Endothelial cell (in vitro differentiated cells): ENCODE measurements at regions not wholly inside any gene's neighbourhood (a gene's known extent, or its start where the extent isn't known, plus 50 kb on each side); places are given as distances from the start of the nearest gene placed in this dataset.

Source experiments
- DNase-seq: peaks from one replicate; pipeline ENCODE4 v3.0.0; 2021; ENCODE audit warnings: low spot score
- H3K27ac Mint-ChIP-seq: one replicate; pipeline ENCODE4 v1.8.0; 2021; ENCODE audit warnings: mixed read lengths, inconsistent platforms; ENCODE audit not compliant: unreplicated experiment
- H3K27me3 Mint-ChIP-seq: one replicate; pipeline ENCODE4 v1.8.0; 2021; ENCODE audit warnings: mild to moderate bottlenecking, moderate library complexity, mixed read lengths, inconsistent platforms; ENCODE audit not compliant: unreplicated experiment
- H3K36me3 Mint-ChIP-seq: one replicate; pipeline ENCODE4 v1.8.0; 2021; ENCODE audit warnings: mild to moderate bottlenecking, low read depth, mixed read lengths, inconsistent platforms; ENCODE audit not compliant: unreplicated experiment
- H3K4me1 Mint-ChIP-seq: one replicate; pipeline ENCODE4 v1.8.0; 2021; ENCODE audit warnings: mild to moderate bottlenecking, mixed read lengths, inconsistent platforms; ENCODE audit not compliant: unreplicated experiment
- H3K4me3 Mint-ChIP-seq: one replicate; pipeline ENCODE4 v1.8.0; 2021; ENCODE audit warnings: mild to moderate bottlenecking, mixed read lengths, inconsistent platforms; ENCODE audit not compliant: unreplicated experiment
- H3K9me3 Mint-ChIP-seq: one replicate; pipeline ENCODE4 v1.8.0; 2021; ENCODE audit warnings: mixed read lengths, inconsistent platforms; ENCODE audit not compliant: unreplicated experiment
- TF ChIP-seq, protein P1 (sequence below): fragments of 200-600 bp; sonication (generic); IDR thresholded peaks from one replicate; pipeline ENCODE4 v1.5.0; 2021; ENCODE audit warnings: antibody characterized with exemption; ENCODE audit not compliant: unreplicated experiment

DNA sequence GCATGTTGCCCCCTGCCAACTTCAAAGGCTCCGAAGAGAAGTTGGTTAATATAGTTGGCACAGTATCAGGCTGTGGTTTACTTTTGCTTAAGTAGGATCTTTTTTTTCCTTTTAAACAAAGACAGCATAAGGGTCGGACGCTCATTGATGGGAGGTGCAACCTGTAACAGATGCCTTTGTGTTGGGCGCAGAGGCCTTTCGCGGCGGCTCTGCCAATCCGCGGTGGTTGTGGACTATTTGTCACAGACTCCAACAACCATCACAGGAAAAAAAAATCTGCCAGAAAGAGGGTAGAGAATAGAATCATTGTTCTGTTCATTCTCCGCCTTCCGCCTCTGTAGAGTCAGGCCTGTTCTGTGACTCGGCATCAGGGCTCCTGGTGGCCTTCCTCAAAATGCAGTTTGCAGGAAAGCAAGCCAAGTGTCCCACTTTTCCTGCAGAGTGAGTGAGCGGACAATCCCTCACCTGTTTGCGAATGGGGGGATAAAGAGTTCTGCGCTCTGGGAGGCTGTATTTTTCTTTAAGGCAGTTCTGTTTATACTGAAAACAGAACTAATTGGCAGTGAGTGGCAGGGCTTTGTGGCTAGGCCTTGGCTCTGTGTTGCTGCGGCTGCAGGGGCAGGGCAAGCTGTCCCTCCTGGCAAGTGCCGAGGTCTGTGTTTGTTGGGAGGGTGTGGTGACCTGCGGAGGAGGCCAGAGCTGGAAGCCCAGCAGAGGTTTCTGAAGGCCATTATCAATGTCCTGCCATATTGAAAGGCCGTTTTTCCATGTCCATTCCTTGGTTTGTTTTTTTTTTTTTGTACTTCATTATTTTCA, 83.0 kb upstream of the PIWIL1 start:
- H3K9me3 Mint-ChIP-seq, result peaks cover 38% of the 10 kb centered on the region
- DNase-seq, result no peak
- TF ChIP-seq, protein P1, sequence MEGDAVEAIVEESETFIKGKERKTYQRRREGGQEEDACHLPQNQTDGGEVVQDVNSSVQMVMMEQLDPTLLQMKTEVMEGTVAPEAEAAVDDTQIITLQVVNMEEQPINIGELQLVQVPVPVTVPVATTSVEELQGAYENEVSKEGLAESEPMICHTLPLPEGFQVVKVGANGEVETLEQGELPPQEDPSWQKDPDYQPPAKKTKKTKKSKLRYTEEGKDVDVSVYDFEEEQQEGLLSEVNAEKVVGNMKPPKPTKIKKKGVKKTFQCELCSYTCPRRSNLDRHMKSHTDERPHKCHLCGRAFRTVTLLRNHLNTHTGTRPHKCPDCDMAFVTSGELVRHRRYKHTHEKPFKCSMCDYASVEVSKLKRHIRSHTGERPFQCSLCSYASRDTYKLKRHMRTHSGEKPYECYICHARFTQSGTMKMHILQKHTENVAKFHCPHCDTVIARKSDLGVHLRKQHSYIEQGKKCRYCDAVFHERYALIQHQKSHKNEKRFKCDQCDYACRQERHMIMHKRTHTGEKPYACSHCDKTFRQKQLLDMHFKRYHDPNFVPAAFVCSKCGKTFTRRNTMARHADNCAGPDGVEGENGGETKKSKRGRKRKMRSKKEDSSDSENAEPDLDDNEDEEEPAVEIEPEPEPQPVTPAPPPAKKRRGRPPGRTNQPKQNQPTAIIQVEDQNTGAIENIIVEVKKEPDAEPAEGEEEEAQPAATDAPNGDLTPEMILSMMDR, result no peak
- H3K27ac Mint-ChIP-seq, result no peak overlapping the region
- no peaks in the 10 kb centered on the region for H3K4me1 Mint-ChIP-seq
- peaks cover 10% of the 10 kb centered on the region for H3K36me3 Mint-ChIP-seq
- no peak overlapping the region for H3K4me3 Mint-ChIP-seq
- H3K27me3 Mint-ChIP-seq, result peaks cover 6% of the 10 kb centered on the region

DNA sequence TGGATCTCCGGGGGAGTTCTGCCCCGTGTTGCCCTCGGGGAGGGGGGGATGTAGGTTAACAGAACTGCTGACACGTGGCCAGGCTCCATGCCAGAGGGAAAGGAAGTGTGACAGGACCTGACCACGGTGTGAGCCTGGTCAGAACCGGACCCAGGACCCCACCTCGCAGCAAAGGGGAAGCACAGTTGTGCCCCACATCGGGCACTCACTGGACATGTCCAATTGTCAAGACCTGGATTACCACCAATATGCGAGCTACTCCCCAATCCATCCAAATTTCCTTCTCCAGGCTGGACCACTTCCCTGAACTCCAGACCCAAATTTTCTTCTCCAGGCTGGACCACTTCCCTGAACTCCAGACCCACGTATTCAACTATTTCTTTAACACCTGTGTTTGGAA, 78.8 kb upstream of the PIWIL1 start:
- H3K36me3 Mint-ChIP-seq, result peaks cover 6% of the 10 kb centered on the region
- TF ChIP-seq, protein P1, result no peak
- no peaks in the 10 kb centered on the region for H3K4me1 Mint-ChIP-seq
- no peak for DNase-seq
- H3K4me3 Mint-ChIP-seq, result no peak overlapping the region
- H3K9me3 Mint-ChIP-seq, result peaks cover 27% of the 10 kb centered on the region
- peaks cover 4% of the 10 kb centered on the region for H3K27me3 Mint-ChIP-seq
- H3K27ac Mint-ChIP-seq, result no peak overlapping the region

DNA sequence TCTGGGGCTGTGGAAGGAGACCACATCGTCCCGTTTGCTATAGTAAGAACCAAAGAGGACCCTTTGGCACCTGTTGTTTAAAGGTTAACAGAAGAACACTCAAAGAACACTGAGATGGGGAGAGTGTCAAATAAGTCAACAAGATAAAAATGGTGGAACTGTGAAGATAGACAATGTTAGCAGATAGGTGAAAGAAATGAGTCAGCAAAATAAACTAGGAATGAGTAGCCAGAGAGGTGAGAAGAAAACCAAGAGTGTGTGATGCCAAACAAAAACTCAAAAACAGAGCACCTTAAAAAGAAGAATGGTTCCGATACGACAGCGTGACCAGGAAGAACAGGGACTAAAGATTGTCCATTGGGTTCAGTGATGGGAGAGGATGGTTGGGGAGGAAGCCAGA, 74.7 kb upstream of the PIWIL1 start:
- no peak for DNase-seq
- peaks cover 4% of the 10 kb centered on the region for H3K27me3 Mint-ChIP-seq
- TF ChIP-seq, protein P1, result no peak
- H3K4me1 Mint-ChIP-seq, result no peaks in the 10 kb centered on the region
- peaks cover 6% of the 10 kb centered on the region for H3K36me3 Mint-ChIP-seq
- peaks cover 31% of the 10 kb centered on the region for H3K9me3 Mint-ChIP-seq
- H3K27ac Mint-ChIP-seq, result no peak overlapping the region
- no peak overlapping the region for H3K4me3 Mint-ChIP-seq

DNA sequence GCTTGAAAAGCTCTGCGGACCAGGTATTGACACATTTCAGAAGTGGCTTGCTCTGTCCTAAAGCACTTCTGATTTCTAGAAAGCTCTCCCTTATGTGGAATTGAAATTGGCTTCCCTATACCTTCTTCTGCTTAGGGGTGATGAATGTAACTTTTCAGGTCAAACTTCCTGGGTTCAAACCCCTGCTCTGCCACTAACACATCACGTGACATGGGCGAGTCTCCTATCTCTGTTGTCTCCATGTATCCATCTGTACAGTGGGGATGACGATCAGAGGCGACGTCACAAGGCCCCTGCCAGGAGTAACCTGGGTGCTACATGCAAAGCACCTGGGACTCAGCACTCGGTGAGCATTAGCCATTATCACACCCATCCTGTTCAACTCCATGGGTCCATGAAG, 73.7 kb upstream of the PIWIL1 start:
- Mint-ChIP-seq H3K9me3 (peaks cover 25% of the 10 kb centered on the region), H3K36me3 (peaks cover 3% of the 10 kb centered on the region), H3K27me3 (peaks cover 2% of the 10 kb centered on the region), H3K4me3 (no peak overlapping the region), H3K27ac (no peak overlapping the region), H3K4me1 (no peaks in the 10 kb centered on the region)
- no peak for DNase-seq
- TF ChIP-seq, protein P1, result no peak

DNA sequence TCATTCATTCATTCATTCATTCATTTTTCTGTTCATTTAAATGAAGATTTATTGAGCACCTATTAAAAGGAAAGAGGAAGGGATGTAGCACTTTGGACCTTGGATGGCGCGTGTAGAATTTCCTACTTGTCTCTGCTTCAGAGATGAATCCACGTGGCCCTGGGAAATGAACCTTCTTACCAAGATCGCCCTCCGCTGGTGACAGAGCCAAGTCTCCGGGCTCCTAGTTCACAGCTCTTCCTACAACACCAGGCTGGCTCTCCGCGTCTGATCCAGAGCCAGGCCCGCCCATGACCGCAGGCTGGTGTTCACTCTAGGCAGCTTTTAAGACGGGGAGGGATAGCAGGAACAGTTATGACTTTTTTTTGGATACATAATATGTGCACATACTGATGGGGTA, 70.9 kb upstream of the PIWIL1 start:
- TF ChIP-seq, protein P1, result no peak
- Mint-ChIP-seq H3K9me3 (peaks cover 24% of the 10 kb centered on the region), H3K36me3 (peaks cover 3% of the 10 kb centered on the region), H3K27me3 (no peaks in the 10 kb centered on the region), H3K27ac (no peak overlapping the region), H3K4me3 (no peak overlapping the region), H3K4me1 (no peaks in the 10 kb centered on the region)
- no peak for DNase-seq
